Loucy (cell line): ENCODE measurements at regions not wholly inside any gene's neighbourhood (a gene's known extent, or its start where the extent isn't known, plus 50 kb on each side); places are given as distances from the start of the nearest gene placed in this dataset.

Experiments used
- EZH2phosphoT487 ChIP-seq: fragments of 200-600 bp; IDR thresholded peaks from 2 replicates; pipeline ENCODE4 v1.6.1; 2018; ENCODE audit warnings: antibody characterized with exemption, mild to moderate bottlenecking, moderate library complexity, borderline replicate concordance
- TF ChIP-seq, protein P1 (sequence below): fragments of 200-600 bp; sonication (generic); conservative IDR thresholded peaks from 2 replicates; pipeline ENCODE4 v1.5.1; 2014; ENCODE audit warnings: mild to moderate bottlenecking, antibody characterized with exemption, low read length

DNA sequence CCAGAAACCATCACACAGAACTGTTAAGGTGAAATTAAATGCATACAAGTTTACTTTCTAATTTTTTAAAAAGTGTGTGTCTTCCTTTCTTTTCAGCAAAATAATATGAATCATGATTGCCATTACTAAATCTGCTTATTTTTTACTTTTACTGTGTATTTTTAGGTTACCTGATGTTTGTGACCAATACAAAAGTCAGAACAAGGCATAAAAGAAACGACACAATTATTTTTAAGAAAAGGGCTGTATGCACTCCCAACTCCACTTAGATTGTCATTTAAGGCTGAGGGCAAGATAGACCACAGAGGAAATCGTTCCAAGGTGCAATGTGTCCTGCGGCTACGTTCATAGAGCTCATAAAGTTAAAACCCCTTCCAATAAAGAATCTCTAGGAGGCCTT lies 797.0 kb downstream of the TDRD15 start:
- TF ChIP-seq, protein P1, sequence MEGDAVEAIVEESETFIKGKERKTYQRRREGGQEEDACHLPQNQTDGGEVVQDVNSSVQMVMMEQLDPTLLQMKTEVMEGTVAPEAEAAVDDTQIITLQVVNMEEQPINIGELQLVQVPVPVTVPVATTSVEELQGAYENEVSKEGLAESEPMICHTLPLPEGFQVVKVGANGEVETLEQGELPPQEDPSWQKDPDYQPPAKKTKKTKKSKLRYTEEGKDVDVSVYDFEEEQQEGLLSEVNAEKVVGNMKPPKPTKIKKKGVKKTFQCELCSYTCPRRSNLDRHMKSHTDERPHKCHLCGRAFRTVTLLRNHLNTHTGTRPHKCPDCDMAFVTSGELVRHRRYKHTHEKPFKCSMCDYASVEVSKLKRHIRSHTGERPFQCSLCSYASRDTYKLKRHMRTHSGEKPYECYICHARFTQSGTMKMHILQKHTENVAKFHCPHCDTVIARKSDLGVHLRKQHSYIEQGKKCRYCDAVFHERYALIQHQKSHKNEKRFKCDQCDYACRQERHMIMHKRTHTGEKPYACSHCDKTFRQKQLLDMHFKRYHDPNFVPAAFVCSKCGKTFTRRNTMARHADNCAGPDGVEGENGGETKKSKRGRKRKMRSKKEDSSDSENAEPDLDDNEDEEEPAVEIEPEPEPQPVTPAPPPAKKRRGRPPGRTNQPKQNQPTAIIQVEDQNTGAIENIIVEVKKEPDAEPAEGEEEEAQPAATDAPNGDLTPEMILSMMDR, result no peak
- TF ChIP-seq EZH2phosphoT487, result no peak
